ENCODE measurements at regions not wholly inside any gene's neighbourhood (a gene's known extent, or its start where the extent isn't known, plus 50 kb on each side); places are given as distances from the start of the nearest gene placed in this dataset.

DNA sequence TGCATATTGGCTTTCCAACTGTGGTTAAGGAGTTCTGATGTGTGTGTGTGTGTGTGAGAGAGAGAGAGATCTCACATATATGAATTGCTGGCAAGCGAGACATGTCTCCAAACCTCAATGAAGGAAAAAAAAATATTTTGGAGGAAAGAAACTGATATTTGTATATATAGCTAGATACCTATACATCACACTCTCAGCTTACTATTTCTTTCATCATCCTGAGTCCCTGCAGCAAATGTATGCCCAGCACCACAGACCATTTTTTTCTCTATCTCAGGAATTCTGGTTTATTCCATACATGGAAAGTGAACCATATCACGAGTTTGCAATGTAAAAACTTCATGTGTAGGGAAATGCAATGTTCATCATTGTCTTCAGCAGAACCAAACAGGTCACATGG, 68.9 kb downstream of the MTERF1 start:
- Histone ChIP-seq H3K9me3 (ENCODE audit: control insufficient read depth, insufficient read depth, low read length) (no peaks in the 10 kb centered on the region), H3K4me3 (ENCODE audit: low read depth, low read length) (no peak overlapping the region), H3K27ac (ENCODE audit: low read depth, low read length) (no peak overlapping the region), H3K27me3 (ENCODE audit: control insufficient read depth, insufficient read depth, low read length) (no peaks in the 10 kb centered on the region)
- no peak for DNase-seq (ENCODE audit: low read depth, low spot score)
- TF ChIP-seq, protein P1, sequence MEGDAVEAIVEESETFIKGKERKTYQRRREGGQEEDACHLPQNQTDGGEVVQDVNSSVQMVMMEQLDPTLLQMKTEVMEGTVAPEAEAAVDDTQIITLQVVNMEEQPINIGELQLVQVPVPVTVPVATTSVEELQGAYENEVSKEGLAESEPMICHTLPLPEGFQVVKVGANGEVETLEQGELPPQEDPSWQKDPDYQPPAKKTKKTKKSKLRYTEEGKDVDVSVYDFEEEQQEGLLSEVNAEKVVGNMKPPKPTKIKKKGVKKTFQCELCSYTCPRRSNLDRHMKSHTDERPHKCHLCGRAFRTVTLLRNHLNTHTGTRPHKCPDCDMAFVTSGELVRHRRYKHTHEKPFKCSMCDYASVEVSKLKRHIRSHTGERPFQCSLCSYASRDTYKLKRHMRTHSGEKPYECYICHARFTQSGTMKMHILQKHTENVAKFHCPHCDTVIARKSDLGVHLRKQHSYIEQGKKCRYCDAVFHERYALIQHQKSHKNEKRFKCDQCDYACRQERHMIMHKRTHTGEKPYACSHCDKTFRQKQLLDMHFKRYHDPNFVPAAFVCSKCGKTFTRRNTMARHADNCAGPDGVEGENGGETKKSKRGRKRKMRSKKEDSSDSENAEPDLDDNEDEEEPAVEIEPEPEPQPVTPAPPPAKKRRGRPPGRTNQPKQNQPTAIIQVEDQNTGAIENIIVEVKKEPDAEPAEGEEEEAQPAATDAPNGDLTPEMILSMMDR (IDR thresholded peaks at IDR 0.05; ENCODE audit: low read depth, low read length), result no peak
- ChIA-PET POLR2A (no interaction called here), CTCF (interaction anchor here (2.1 kb wide), 1 partner anchor 19 kb away, joined by 6 read pairs; no protein-coding TSS in a partner anchor)

DNA sequence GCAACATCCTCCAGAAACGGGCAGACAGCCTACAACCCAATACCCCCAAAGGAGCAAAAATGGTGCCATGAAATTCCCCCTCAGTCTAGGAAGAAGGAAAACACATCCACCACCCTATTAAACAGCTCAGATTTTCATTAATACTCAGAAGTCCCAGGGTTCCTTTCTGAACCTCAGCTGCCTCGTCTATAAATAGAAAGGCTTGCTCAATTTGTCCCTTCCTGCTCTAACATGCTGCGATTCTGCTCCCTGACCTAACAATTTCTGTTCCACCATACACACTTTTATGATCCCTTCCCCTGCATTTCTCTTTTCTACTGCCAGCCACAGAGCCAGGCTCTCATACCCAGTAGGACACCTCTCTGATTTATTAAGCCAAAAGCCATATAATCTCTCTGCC, 68.1 kb downstream of the MTERF1 start:
- no peak for DNase-seq (ENCODE audit: low read depth, low spot score)
- CTCF ChIA-PET, result interaction anchor here (2.1 kb wide), 1 partner anchor 18 kb away, joined by 6 read pairs; no protein-coding TSS in a partner anchor
- no peak overlapping the region for H3K4me3 ChIP-seq (ENCODE audit: low read depth, low read length)

DNA sequence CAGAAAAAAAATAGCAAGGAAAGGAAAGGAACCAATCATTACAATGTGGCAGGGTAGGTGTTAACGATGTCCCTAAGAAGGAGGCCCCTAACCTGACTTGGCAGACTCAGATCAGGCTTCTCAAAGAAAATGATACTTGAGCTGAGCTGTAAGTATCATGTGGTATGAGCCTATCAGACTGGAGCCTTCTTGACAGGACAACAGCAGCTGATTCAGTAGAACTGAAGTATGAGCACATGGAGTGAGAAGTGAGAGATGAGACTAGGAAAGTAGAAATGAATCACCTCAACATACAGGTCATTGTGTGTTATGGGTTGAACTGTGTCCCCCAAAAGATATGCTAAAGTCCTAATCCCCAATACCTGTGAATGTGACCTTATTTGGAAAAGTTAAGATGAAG, 66.3 kb downstream of the MTERF1 start:
- TF ChIP-seq, protein P1 (IDR thresholded peaks at IDR 0.05; ENCODE audit: low read depth, low read length), result no peak
- CTCF ChIA-PET, result interaction anchor here (0.7 to 1.3 kb wide), 2 partner anchors 15 to 16 kb away, joined by 3 to 6 read pairs; no protein-coding TSS in a partner anchor
- POLR2A ChIA-PET, result no interaction called here
- no peak for DNase-seq (ENCODE audit: low read depth, low spot score)
- no peak overlapping the region for H3K27ac ChIP-seq (ENCODE audit: low read depth, low read length)
- no peaks in the 10 kb centered on the region for H3K27me3 ChIP-seq (ENCODE audit: control insufficient read depth, insufficient read depth, low read length)
- H3K9me3 ChIP-seq (ENCODE audit: control insufficient read depth, insufficient read depth, low read length), result no peaks in the 10 kb centered on the region
- no peak overlapping the region for H3K4me3 ChIP-seq (ENCODE audit: low read depth, low read length)

More for the DNA sequence above, 68.1 kb downstream of the MTERF1 start:
- Histone ChIP-seq H3K9me3 (ENCODE audit: control insufficient read depth, insufficient read depth, low read length) (no peaks in the 10 kb centered on the region), H3K27ac (ENCODE audit: low read depth, low read length) (no peak overlapping the region), H3K27me3 (ENCODE audit: control insufficient read depth, insufficient read depth, low read length) (no peaks in the 10 kb centered on the region)
- POLR2A ChIA-PET, result interaction anchor here (0.6 kb wide), 1 partner anchor 49 kb away, joined by 3 read pairs; no protein-coding TSS in a partner anchor
- TF ChIP-seq, protein P1 (IDR thresholded peaks at IDR 0.05; ENCODE audit: low read depth, low read length), result no peak

Data from AG04450 (cell line).